ENCODE measurements at regions not wholly inside any gene's neighbourhood (a gene's known extent, or its start where the extent isn't known, plus 50 kb on each side); places are given as distances from the start of the nearest gene placed in this dataset.

DNA sequence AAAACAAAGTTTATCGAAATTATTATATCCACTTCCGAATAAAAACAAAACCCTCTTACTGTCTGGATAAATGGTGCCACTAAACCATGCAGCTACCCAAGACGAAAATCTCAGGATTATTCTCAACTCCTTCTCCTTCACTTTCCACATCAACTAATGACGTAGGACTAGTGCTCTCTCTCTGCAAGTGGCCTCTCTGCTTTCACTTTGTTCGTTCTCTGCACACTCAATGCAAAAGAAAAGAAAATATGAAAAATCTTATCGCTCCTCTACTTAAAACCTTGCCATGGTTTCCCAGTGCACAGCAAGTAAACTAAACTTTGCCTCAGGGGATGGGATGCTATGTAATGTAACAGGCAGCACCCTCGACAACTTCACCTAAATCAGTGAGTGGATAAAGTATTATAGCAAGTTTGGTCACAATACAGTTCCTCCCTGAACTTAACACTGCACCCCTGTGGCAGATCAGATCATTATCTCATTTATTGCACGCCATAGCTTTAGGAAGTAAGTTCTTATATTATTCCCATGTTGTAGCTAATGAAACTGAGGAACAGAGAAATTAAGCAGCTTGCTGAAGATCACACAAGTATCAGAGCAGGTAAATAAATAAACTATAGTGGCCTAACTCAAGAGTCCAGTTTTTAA lies 262.7 kb upstream of the GADL1 start:
- DNase-seq = no peak

DNA sequence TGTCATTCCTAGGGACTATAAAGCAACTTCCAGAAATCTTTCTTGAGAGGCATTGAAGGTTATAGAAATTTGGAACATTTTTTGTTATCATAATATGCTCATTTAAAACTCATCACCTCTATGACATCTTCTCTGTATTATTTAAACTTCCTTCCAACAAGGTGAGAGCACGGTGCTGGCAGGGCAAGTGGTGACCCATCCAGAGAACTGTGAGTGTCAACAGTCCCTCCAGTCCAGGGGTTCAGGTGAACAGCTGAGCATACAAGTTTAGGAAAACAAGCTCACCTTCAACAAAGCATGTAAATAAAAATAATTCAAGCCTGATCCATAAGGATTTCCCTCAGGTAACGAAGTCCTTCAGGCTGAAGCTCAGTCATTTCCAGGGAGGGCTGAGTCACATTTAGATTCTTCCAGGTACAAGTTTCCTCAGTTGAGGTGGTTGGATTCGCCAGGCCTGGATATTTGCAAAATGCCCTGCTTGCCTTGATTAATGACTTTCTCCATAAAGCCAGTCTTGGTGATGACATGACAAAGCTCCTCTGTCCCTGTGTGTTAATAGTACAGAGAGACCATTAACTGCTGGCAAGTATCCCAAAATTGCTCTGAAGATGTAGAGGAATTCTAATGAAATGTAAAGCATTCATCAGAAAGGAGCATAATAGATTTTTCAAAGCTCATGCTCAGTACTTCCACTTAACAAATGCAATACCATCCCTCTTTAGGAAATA lies 263.6 kb upstream of the GADL1 start:
- no peak for DNase-seq

DNA sequence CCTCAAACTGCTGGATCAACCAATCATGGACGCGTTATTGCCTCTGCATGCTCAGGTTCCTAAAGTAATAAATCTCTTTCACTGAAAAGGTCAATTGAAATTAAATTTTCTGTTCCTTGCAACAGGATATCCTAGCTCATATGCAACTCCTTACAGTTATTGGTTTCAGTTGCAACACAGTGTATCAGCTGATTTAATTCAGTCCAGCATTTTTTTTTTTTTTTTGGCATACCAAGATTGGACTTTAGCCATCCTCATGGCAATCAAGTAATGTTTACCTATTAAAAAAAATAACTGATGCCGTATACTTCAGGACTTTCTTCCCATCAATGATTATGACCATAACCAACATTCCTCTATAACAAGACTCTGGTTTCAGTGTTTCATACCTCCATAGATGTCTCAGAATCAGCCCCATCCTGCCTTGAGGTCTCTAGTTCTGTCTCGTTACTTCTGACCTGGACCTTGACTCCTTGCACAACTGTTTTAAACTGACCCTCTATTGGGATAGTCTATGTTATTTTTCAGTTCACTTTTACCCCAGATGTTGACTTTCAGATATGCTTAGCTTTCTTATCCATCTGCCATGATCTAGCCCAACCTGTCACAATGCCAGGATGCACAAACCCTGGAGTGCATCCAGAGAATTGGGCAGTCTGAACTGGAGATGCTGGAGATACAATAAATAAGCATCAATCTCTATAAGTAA lies 265.0 kb upstream of the GADL1 start:
- no peak for DNase-seq

DNA sequence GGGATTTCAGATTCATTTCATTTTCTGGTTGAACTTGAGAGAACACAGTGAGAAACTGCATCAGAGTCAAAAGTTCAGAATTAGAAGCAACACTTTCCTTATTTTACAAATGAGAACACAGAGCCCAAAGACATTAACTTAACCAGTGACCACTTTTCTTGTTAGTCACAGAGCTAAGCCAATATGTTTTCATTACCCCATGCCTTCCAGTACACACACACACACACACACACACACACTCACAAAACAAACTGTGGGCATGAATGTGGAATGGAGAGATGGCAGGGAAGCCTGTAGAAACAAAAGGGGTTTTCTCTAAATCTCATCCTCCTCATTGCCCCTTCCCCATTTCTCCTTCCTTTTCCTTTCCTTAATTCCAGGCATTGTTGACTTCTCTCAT lies 267.4 kb upstream of the GADL1 start:
- DNase-seq = no peak

DNA sequence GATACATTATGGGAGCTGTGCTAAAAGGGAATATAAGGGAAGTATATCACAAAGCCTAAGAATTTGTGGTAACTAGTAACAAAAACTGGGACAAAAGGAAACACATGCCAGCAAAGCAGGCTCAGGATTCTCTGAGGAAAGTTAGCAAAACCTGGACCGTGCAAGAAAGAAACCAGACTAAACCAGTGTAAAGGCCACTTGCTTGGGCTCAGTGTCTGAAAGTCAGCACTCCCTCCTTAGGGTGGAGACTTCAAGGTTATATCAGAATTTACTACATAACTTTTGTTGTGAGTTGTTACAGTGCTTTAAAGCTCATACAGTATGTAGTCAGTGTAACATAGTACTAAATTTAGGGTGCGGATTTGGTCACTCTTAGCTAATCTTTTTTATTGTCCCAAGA lies 269.9 kb upstream of the GADL1 start:
- no peak for DNase-seq

DNA sequence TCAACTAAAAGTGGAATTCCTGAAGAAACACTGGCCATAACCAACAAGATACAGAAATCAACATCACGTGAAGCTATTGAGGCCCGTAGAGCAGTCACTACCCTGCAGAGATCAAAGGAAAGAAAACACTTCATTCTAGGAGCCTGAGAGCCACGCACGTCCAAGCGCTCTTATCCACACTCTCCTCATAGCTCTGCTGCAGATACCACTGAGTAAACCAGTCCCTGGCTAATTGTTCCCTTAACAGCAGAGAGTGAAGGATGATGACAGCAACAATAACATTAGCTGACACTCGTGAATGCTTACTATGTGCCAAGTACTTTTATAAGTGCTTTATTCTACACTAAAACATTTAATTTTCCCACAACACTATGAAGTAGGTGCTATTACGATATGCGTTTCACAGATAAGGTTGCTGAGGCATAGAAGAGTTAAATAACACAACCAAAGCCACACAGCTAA lies 271.0 kb upstream of the GADL1 start:
- no peak for DNase-seq

DNA sequence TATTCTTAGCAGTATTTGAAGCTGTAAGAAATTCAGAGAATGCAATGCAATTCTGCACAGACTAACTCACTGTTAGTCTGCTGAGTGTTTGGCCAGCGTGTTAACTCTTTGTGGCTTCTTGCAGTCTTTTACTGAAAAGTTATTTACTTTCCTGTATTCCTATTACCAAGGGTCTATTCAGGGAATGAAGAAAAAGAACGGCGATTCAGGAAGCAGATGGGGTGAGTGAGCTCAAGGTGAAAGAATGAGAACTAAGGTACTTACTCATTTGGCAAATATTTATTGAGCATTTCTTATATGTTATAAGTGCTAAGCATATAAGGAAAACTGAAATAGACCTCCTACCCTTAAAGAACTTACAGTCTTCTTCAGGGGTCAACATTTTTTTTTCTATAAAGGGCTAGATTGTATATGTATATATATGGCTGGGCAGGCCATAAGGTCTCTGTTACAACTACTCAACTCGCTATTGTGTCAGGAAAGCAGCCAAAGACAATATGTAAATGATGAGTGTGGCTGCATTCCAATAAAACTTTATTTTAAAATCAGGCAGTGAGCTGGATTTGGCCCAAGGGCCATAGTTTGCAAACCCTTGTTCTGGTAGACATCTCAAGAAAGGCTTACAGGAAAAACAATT lies 271.9 kb upstream of the GADL1 start:
- DNase-seq = no peak

DNA sequence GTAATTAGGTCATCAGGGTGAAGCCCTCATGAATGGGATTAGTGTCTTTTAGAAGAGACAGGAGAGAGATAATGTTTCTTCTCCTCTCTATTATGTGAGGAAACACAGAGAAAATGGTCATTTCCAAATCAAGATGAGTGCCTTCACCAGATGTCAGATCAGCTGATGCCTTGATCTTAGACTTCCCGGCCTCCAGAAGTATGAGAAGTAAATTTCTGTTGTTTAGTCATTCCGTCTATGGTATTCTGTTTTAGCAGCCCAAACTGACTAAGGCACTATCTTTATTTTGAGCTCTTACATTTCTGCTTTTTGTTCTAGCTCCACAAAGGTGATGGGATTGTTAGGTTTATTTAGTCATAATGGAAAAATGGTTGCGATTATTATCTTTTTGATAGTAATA lies 273.2 kb upstream of the GADL1 start:
- DNase-seq = no peak

DNA sequence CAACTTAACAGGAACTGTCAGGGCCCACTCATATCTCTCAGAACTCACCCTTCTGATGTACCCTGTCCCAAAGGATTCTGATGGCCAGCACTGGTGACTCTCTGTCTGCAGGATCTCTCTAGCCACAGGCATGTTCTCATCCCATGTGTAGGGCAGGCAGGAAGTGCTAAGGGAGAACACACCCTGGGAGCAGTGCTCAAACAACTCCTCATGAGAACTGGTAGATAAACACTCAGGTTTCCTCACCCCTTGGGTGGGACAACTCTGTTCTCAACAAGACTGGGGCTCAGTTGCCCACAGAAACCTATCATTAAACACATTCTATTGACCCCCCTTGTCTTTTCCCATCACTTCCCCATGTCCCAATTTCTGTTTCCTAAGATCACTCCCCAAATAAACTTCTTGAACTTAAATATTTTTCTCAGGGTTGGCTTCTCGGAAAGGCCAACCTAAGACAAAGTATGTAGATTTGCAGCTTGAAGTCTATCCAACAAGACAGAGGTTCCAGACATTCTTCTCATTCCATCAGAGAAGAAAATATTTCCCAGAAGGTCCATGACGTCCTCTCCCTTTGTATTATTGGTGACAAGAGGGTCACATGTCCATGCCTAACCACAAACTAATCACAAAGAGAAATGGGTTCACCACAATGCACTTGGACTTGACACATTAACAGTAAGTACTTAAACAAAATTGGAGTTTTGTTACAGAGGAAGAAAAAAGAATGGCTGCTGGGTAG lies 276.6 kb upstream of the GADL1 start:
- DNase-seq = no peak

DNA sequence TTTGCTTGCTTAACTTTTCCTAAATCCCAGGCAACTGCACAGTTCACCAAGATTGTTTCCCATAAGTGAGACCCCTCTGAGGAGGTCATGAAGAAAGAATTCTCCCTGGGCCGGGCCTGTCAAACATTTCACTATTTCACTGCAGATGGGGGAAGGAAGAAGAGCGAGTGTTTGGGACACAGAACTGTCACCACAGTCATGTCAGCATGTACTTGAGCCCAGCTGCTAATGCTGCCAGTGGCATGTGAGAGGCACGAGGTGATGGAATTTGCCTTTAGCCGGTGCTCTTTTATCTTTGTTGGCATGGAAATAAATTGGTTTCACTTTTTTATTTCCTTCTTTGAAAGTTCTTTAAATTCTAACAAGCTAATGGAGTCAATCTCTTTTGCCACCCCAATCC lies 277.9 kb upstream of the GADL1 start:
- no peak for DNase-seq

DNA sequence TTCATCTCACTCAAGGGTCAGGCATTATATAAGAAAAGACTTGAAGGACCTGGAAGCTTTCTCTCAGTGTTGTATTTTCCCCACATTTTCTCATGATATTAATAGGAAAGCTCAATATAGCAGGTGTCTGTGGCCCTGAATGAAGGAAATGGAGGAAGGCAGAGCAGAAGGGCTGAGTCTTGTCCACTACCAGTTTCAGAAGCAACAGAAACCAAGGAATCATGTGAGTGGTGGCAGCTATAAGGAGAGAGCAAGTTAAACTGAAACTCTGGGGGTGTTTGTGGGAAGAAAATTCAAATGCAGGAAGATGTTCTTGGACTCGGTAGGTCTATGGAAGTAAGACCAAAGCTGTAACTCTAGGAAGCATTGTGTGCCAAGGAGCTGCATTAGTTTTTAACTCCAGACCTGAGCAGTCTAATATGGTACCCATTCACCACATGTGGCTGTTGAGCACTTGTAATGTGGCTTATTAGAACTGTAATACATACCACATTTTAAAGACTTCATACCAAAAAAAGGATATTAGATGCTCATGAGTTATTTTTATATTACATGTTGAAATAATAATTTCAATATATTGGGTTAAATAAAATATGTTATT lies 278.8 kb upstream of the GADL1 start:
- DNase-seq = no peak

DNA sequence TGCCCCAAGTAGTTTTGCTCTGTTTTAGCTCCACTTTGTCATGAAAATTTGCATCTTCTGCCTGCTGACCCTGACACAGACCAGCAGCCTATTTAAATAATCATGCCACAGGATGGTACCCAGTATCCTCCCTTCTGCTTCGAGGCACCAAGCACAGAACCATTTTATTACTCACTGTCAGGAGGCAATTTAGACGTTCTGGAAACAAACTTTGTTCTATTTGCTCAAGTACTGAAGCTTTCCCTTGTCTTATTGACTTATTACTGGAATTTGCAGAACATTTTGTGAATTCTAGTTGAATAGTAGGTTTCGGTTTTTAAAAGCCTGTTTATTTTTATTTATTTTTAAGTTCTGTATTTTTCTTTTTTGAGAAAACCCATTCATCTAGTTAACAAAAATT lies 279.6 kb upstream of the GADL1 start:
- DNase-seq = no peak

DNA sequence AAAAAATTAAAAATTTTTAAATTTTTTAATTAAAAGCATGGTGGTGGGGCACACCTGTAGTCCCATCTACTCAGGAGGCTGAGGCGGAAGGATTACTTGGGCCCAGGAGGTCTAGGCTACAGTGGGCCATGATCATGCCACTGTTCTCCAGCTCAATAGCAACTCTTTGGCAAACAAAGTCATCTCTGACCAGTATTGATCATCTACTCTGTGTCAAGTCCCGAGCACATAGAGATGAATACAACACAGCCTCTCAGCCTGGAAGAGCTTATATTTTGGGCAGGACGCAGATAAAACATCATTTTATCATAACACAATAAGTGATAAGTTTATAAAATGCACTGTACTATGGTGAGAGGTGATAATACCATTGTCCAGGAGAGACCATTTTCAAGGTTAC lies 281.6 kb upstream of the GADL1 start:
- DNase-seq = no peak

DNA sequence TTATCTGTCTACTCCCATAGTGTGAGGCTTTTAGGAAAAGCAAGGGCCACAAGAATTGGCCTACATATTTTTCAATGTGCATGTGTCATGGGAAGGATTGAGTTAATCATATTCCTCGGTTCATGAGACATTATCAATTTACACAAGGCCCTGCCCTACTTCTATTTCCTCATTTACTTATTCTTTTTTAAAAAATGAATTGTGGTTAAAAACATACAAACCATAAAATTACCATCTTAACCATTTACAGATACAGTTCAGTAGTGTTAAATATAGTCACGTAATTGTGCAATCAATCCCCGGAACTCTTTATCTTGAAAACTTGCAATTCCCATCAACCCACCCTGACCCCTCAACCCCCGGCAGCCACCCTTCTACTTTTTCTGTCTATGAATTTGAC lies 284.0 kb upstream of the GADL1 start:
- no peak for DNase-seq

DNA sequence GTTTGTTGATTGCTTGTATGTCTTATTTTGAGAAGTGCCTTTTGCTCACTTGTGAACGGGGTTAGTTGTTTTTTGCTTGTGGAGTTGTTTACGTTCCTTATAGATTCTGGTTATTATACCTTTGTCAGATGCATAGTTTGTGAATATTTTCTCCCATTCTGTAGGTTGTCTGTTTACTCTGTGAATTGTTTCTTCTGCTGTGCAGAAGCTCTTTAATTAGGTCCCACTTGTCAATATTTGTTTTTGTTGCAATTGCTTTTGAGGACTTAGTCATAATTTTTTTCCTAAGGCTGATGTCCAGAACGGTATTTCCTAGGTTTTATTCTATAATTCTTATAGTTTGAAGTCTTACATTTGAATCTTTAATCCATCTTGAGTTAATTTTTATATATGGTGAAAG lies 285.3 kb upstream of the GADL1 start:
- no peak for DNase-seq

DNA sequence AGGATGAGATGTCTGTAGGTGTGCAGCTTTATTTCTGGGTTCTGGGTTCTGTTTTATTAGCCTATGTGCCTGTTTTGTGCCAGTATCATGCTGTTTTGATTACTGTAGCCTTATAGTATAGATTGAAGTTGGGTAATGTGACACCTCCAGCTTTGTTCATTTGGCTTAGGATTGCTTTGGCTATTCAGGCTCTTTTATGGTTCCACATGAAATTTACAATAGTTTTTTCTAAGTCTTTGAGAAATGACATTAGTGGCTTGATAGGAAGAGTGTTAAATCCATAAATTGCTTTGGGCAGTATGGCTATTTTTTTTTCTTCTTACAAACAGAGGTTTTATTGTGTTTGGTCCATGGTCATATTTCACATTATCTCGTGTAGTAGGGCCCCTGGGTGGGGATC lies 285.8 kb upstream of the GADL1 start:
- no peak for DNase-seq

DNA sequence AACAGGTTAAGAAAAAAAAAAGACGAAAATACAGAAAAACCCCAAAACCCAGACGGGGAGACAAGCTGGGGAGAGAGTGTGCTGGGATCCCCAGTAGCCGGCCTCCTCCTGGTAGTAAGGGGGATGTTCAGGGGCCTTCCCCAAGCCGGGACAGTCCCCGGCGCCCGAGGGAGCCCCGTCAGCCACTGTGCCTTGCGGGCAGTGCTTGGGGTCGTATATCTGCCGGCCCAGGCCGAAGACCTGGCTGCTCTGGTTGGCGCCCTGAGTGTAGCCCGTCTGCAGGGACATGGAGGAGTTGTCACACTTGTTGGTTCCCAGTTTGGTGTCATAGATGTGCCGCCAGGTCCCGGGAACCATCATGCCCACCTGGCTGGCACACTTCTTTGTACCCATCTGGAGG lies 287.2 kb upstream of the GADL1 start:
- no peak for DNase-seq

DNA sequence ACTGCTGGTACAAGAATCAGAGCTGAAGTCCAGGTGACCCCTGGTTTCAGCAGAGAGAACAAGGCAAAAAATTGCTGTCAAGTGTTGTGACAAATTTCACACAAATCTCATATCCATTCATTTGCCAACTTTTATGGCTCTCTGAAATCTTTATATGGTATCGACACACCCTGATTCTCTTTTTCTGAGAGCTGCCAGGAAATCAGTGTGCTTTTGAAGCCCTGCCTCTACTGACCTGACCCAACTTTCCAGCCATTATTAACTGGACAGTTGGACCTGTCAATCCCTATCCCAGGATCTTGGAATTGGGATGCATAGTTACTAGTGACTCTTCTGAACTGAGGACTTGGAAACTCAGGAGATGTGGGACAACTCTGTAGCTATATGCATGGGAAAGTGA lies 288.2 kb upstream of the GADL1 start:
- no peak for DNase-seq

DNA sequence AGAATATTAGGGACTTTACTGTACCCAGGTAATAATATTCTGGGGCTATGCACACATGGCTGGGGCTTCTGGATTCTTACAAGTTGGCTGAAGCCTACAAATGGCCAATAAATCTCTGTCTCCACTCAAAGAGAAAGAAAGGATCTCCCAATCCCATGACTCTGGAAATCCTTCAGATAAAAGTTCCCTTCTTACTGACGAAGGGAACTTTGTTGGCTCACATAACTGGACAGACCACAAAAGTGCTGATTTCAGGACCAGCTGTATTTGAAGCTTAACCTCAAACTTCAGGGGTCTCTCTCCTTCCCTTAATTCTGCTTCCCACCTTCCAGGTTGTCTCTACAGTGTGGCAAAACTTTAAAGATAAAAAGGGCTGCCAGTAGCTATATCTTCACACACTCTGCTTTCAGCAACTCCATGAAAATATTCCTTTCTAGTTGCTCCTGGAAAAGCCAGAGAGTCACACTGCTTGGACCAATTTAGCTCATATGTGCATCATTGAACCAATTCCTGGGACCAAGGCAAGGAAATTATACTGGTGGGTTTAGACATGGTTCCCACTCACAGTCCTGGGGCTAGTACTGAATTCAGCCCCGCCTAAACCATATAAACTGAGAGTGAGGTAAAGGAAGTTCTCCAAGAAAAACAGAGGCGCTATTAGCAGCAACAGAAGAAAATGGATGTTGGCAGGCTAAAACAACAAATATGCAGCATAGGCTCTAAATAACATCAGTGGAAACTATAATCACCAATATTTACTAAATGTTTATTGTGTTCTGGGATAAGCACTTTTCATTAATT lies 290.0 kb upstream of the GADL1 start:
- DNase-seq = no peak

DNA sequence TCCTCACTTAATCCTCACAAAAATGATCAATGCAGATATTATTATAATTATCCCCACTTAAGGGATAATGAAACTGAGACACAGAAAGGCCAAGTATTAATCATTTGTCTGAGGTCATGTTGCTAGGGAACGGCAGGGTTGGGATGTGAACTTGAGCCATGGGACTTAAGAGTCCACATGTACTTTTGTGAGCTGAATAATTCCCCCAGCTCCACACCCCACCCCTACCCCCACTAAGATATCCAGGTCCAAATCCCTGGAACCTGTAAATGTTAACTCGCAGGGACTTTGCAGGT lies 290.5 kb upstream of the GADL1 start:
- DNase-seq = no peak

DNA sequence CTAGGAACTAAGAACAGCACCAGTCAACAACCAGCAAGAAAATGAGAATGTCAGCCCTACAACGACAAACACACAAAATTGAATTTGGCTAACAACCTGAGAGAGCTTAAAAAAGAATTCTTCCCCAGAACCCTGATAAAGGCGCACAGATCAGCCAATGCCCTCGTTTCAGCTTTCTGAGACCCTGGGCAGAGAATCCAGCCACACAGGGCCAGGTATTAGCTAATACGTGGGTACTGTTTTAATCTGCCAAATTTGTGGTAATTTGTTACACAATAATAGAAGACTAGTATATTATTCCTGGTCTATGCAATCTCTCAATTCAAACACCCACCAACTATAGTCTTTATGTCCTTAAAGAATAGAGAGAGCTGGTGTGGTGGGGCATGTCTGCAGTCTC lies 291.6 kb upstream of the GADL1 start:
- no peak for DNase-seq

DNA sequence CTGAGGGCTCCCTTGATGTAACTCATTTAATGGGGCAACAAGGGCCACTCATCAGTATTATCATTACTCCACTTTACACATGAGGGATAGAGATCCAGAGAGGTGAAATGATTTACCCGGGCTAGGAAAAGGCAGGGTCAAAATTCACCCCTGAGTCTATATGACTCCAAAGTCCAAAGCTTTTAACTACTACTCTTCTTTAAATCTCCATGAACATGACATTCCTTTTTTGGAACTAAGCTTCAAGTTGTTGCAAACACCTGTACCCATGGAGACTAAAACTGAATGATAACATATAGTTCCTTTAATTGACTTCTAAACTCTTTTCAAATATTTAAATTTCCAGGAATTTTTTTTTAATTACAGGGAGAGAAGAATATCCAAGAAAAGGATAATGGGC lies 292.9 kb upstream of the GADL1 start:
- DNase-seq = no peak

Measured in CD4-positive, alpha-beta T cell treated with Interleukin-4 for 1 hour (primary cell).